T-helper 17 cell (primary cell): ENCODE measurements at regions not wholly inside any gene's neighbourhood (a gene's known extent, or its start where the extent isn't known, plus 50 kb on each side); places are given as distances from the start of the nearest gene placed in this dataset.
"Not testable (repeated sequence)": the region's sequence is repeated elsewhere in the genome, so short reads cannot be mapped to it uniquely, and the experiment has no call there.

Experiments
- ATAC-seq: fragments of 150-1000 bp; cut with Tn5 transposase; 2 replicates; pipeline ENCODE4 v1.10.0; 2021; ENCODE audit warnings: mild to moderate bottlenecking, moderate library complexity
- DNase-seq, 3 donors: peaks; one replicate each; pipeline versions ENCODE4 v3.0.0 to v3.0.0-alpha.2; 2020 to 2021
- H3K9me3 ChIP-seq: one replicate; pipeline ENCODE4 v1.7.0; 2013; ENCODE audit warnings: low read length, mild to moderate bottlenecking; ENCODE audit not compliant: control insufficient read depth, poor library complexity, severe bottlenecking
- H3K27ac Mint-ChIP-seq: one replicate; pipeline ENCODE4 v1.8.0; 2022; ENCODE audit warnings: mild to moderate bottlenecking, moderate library complexity, mixed read lengths
- H3K27me3 Mint-ChIP-seq: one replicate; pipeline ENCODE4 v1.8.0; 2022; ENCODE audit warnings: mixed read lengths
- H3K36me3 Mint-ChIP-seq: one replicate; pipeline ENCODE4 v1.8.0; 2022; ENCODE audit warnings: low read depth, mixed read lengths
- H3K4me1 Mint-ChIP-seq: one replicate; pipeline ENCODE4 v1.8.0; 2022; ENCODE audit warnings: mild to moderate bottlenecking, mixed read lengths
- H3K4me3 Mint-ChIP-seq: one replicate; pipeline ENCODE4 v1.8.0; 2022; ENCODE audit warnings: mild to moderate bottlenecking, moderate library complexity, mixed read lengths

DNA sequence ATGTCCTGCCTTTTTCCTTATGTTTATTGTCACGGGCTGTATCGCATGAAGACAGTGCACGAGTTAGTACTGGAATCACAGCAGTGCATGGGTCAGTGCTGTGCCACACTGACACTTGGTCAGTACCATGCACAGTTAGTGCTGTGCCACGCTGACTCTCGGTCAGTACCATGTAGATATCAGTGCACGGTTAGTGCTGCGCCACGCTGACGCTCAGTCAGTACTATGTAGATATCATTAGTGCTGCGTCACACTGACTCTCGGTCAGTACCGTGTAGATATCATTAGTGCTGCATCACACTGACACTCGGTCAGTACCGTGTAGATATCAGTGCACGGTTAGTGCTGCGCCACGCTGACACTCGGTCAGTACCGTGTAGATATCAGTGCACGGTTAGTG is 104.1 kb downstream of the NPIPB11 start:
- not testable (repeated sequence) for H3K4me3 Mint-ChIP-seq, DNase-seq, H3K4me1 Mint-ChIP-seq, ATAC-seq, H3K27ac Mint-ChIP-seq, H3K27me3 Mint-ChIP-seq, H3K36me3 Mint-ChIP-seq, H3K9me3 ChIP-seq

DNA sequence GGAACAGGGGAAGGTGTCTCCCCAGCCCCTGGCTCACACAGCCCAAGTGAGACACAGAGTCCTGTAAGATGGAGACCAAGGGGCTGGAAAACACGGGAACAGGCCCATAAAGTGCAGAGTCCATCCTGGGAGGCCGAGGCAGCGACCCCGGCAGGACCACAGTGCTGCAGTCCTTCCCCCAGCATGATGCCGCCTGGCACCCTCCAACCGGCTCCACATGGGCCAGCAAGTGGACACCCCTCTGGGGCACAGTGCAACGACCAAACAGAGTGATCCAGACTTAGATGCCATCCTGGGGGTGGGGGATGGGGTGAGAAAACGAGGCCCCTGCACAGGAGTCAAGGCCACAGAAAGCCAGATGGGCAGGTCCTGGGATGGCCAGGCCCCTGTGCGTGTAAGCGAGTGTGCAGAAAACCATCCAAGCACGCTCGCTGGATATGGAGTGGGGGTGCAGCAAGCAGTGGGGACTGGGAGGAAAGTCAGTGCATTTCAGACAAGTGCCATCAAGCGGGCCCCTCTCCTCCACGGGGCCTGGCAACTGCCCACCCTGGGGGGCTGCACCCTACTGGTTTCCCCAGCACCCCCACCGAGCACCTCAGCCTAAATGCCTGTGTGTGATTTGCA is 104.7 kb downstream of the NPIPB11 start:
- H3K9me3 ChIP-seq, H3K4me1 Mint-ChIP-seq, H3K36me3 Mint-ChIP-seq, ATAC-seq, H3K27me3 Mint-ChIP-seq, H3K27ac Mint-ChIP-seq, H3K4me3 Mint-ChIP-seq, DNase-seq: not testable (repeated sequence)

- not testable (repeated sequence) for H3K36me3 Mint-ChIP-seq, H3K4me3 Mint-ChIP-seq, H3K27ac Mint-ChIP-seq, H3K9me3 ChIP-seq, H3K27me3 Mint-ChIP-seq, ATAC-seq, H3K4me1 Mint-ChIP-seq, DNase-seq
Measured at GRCh38 chr16:29300541-29301535, 105.7 kb downstream of the NPIPB11 start.

GRCh38 chr16:29300030-29300491 is 106.5 kb downstream of the NPIPB11 start:
- not testable (repeated sequence) for H3K4me3 Mint-ChIP-seq, DNase-seq, H3K9me3 ChIP-seq, H3K27me3 Mint-ChIP-seq, H3K36me3 Mint-ChIP-seq, H3K27ac Mint-ChIP-seq, H3K4me1 Mint-ChIP-seq
- peak; percentile 25 for ATAC-seq

DNA sequence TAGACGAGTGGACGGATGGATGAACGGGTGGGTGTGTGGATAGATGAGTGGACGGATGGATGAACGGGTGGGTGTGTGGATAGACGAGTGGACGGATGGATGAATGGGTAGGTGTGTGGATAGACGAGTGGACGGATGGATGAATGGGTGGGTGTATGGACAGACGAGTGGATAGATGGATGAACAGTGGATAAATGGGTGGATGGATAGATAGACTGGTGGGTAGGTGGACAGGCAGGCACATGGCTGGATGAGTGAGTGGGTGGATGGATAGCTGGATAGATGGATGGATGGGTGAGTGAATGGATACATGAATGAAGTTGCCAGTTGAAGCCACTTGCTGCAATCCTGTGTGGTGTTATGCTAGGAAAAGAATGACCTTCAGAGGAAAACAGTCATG is 107.5 kb downstream of the NPIPB11 start:
- not testable (repeated sequence) for H3K27ac Mint-ChIP-seq

GRCh38 chr16:29298307-29298706 is 108.2 kb downstream of the NPIPB11 start:
- not testable (repeated sequence) for H3K27me3 Mint-ChIP-seq, H3K4me3 Mint-ChIP-seq, H3K36me3 Mint-ChIP-seq, H3K9me3 ChIP-seq, H3K27ac Mint-ChIP-seq, H3K4me1 Mint-ChIP-seq, ATAC-seq, DNase-seq

More for the DNA sequence above, 107.5 kb downstream of the NPIPB11 start:
- DNase-seq, ATAC-seq, H3K36me3 Mint-ChIP-seq, H3K9me3 ChIP-seq, H3K4me3 Mint-ChIP-seq, H3K4me1 Mint-ChIP-seq, H3K27me3 Mint-ChIP-seq: not testable (repeated sequence)

- ATAC-seq, H3K36me3 Mint-ChIP-seq, H3K27ac Mint-ChIP-seq, DNase-seq, H3K4me1 Mint-ChIP-seq, H3K27me3 Mint-ChIP-seq, H3K9me3 ChIP-seq, H3K4me3 Mint-ChIP-seq: not testable (repeated sequence)
Measured at GRCh38 chr16:29297809-29298177, 108.7 kb downstream of the NPIPB11 start.

- not testable (repeated sequence) for DNase-seq, ATAC-seq, H3K36me3 Mint-ChIP-seq, H3K9me3 ChIP-seq, H3K27ac Mint-ChIP-seq, H3K4me3 Mint-ChIP-seq, H3K27me3 Mint-ChIP-seq, H3K4me1 Mint-ChIP-seq
Measured at GRCh38 chr16:29297144-29297808, 109.2 kb downstream of the NPIPB11 start.

GRCh38 chr16:29296176-29296575 is 110.3 kb downstream of the NPIPB11 start:
- not testable (repeated sequence) for H3K4me1 Mint-ChIP-seq, H3K36me3 Mint-ChIP-seq, H3K27me3 Mint-ChIP-seq, DNase-seq, ATAC-seq, H3K4me3 Mint-ChIP-seq, H3K9me3 ChIP-seq, H3K27ac Mint-ChIP-seq

- not testable (repeated sequence) for ATAC-seq, H3K27me3 Mint-ChIP-seq, DNase-seq, H3K4me1 Mint-ChIP-seq, H3K9me3 ChIP-seq, H3K4me3 Mint-ChIP-seq, H3K27ac Mint-ChIP-seq, H3K36me3 Mint-ChIP-seq
Measured at GRCh38 chr16:29294951-29295795, 111.3 kb downstream of the NPIPB11 start.

GRCh38 chr16:29294400-29294933 is 112.0 kb downstream of the NPIPB11 start:
- not testable (repeated sequence) for H3K36me3 Mint-ChIP-seq, H3K9me3 ChIP-seq, DNase-seq, H3K27me3 Mint-ChIP-seq, H3K4me1 Mint-ChIP-seq, ATAC-seq
- peak overlapping the region; percentile 3 for H3K4me3 Mint-ChIP-seq
- peak overlapping the region; percentile 32 for H3K27ac Mint-ChIP-seq

DNA sequence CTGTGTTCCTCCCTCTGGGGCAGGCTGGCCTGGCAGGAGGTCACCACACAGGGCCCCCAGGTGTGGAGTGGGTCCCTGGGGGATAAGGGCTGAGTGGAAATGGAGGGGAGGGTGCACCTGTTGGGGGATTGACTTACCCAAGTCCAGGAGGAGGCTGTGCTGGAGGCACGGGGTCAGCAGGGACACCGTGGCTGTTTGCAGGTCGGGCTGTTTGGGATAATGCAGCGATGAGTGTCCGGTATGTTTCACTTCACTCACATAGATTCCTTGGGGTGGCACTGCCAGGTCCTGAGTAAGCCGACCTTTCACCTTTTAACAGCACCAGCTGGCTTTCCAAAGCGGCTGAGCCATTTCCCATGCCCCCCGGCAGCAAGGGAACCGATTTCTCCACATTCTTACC is 113.0 kb downstream of the NPIPB11 start:
- H3K4me3 Mint-ChIP-seq, H3K4me1 Mint-ChIP-seq, H3K27me3 Mint-ChIP-seq, H3K36me3 Mint-ChIP-seq, H3K9me3 ChIP-seq, ATAC-seq, DNase-seq: not testable (repeated sequence)
- peak overlapping the region; percentile 32 for H3K27ac Mint-ChIP-seq
